Upper lobe of left lung (tissue), 4 donors: ENCODE measurements at regions not wholly inside any gene's neighbourhood (a gene's known extent, or its start where the extent isn't known, plus 50 kb on each side); places are given as distances from the start of the nearest gene placed in this dataset.

ENCODE experiments used
- POLR2A ChIP-seq, 4 donors: fragments of 450-650 bp; IDR thresholded peaks; one replicate each; pipeline ENCODE4 v1.5.1; 2016 to 2017; ENCODE audit warnings: antibody characterized with exemption in 4 of 4, mild to moderate bottlenecking in 2 of 4
- TF ChIP-seq, protein P1 (sequence below), 6 experiments: fragments of 450-650 bp in 4 of 6; fragments of 200-600 bp in 2 of 6; sonication (generic) in 2 of 6; IDR thresholded peaks; one replicate each; pipeline ENCODE4 v1.5.1; 2016 to 2019; ENCODE audit warnings: antibody characterized with exemption in 6 of 6

- TF ChIP-seq POLR2A (IDR thresholded peaks at IDR 0.05) = no peak
- TF ChIP-seq, protein P1, sequence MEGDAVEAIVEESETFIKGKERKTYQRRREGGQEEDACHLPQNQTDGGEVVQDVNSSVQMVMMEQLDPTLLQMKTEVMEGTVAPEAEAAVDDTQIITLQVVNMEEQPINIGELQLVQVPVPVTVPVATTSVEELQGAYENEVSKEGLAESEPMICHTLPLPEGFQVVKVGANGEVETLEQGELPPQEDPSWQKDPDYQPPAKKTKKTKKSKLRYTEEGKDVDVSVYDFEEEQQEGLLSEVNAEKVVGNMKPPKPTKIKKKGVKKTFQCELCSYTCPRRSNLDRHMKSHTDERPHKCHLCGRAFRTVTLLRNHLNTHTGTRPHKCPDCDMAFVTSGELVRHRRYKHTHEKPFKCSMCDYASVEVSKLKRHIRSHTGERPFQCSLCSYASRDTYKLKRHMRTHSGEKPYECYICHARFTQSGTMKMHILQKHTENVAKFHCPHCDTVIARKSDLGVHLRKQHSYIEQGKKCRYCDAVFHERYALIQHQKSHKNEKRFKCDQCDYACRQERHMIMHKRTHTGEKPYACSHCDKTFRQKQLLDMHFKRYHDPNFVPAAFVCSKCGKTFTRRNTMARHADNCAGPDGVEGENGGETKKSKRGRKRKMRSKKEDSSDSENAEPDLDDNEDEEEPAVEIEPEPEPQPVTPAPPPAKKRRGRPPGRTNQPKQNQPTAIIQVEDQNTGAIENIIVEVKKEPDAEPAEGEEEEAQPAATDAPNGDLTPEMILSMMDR (IDR thresholded peaks at IDR 0.05) = no peak
Observed at GRCh38 chr18:72208920-72209676, 335.0 kb downstream of the CBLN2 start.
